PC-3 (cell line): ENCODE measurements at regions not wholly inside any gene's neighbourhood (a gene's known extent, or its start where the extent isn't known, plus 50 kb on each side); places are given as distances from the start of the nearest gene placed in this dataset.

Source experiments
- EZH2 ChIP-seq: fragments of 300-600 bp; sonication (generic); IDR thresholded peaks from one replicate; pipeline ENCODE4 v1.6.1; 2017; ENCODE audit warnings: antibody characterized with exemption, mild to moderate bottlenecking, low read length; ENCODE audit not compliant: unreplicated experiment
- EZH2phosphoT487 ChIP-seq: fragments of 300-600 bp; sonication (generic); IDR thresholded peaks from 2 replicates; pipeline ENCODE4 v1.6.1; 2018; ENCODE audit warnings: mild to moderate bottlenecking, antibody characterized with exemption, low read length, borderline replicate concordance
- TF ChIP-seq, protein P1 (sequence below): fragments of 300-600 bp; sonication (generic); conservative IDR thresholded peaks from 2 replicates; pipeline ENCODE4 v1.5.1; 2017; ENCODE audit warnings: antibody characterized with exemption, low read depth, mild to moderate bottlenecking, low read length

DNA sequence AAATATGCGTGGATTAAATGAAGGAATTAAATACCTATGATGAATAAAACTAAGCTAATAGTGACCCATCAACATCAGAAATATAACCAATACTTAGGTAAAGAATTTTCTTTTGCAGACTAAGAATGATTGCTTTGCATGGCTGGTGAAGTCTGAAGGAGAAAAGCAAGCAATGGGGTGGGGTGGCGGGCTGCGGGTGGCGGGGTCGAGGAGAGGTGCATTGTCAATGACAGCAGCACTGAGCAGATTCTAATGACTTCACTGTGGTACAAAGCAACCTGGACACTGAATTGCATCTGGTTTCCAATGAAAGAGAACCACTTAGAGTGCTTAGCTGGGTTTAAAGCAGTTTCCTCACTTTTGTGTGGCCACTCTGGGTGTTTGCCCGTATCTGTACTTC lies 171.5 kb upstream of the IL12A start:
- TF ChIP-seq, protein P1, sequence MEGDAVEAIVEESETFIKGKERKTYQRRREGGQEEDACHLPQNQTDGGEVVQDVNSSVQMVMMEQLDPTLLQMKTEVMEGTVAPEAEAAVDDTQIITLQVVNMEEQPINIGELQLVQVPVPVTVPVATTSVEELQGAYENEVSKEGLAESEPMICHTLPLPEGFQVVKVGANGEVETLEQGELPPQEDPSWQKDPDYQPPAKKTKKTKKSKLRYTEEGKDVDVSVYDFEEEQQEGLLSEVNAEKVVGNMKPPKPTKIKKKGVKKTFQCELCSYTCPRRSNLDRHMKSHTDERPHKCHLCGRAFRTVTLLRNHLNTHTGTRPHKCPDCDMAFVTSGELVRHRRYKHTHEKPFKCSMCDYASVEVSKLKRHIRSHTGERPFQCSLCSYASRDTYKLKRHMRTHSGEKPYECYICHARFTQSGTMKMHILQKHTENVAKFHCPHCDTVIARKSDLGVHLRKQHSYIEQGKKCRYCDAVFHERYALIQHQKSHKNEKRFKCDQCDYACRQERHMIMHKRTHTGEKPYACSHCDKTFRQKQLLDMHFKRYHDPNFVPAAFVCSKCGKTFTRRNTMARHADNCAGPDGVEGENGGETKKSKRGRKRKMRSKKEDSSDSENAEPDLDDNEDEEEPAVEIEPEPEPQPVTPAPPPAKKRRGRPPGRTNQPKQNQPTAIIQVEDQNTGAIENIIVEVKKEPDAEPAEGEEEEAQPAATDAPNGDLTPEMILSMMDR: no peak
- TF ChIP-seq EZH2: no peak
- no peak for TF ChIP-seq EZH2phosphoT487
